HG03354 (cell line): ENCODE measurements at regions not wholly inside any gene's neighbourhood (a gene's known extent, or its start where the extent isn't known, plus 50 kb on each side); places are given as distances from the start of the nearest gene placed in this dataset.

Experiments used
- ATAC-seq: cut with Tn5 transposase; IDR thresholded peaks from one replicate; pipeline ENCODE4 v1.9.1; 2021; ENCODE audit warnings: mild to moderate bottlenecking; ENCODE audit not compliant: unreplicated experiment, poor library complexity, severe bottlenecking

DNA sequence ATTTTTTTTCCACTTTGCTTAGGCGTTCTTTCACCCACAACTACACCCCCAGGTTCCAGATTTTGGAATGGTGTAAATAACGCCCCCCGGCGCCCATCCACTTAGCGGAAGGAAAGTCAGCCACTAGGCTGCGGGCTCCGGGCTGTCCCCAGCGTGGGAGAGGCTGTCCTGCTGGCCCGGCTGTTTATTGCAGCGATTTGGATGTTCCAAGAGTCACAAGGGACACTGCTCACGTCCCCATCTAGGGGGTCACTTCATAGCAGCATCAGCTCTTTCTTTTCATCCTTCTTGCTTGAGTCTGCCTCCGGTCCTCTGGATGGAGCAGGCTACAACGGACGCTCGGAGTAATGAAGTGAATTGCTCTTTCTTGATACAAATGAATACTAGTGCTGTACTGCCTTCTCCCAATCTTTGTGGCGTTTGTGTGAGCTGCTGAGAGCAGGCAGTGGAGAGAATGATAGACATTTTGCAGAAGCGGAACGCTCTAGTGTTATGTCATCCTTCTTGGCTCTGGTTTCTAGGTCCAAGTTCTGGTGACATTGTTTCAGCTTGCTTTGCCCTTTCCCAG is 50.7 kb upstream of the PAIP2B start:
- peak; percentile 43 for ATAC-seq

DNA sequence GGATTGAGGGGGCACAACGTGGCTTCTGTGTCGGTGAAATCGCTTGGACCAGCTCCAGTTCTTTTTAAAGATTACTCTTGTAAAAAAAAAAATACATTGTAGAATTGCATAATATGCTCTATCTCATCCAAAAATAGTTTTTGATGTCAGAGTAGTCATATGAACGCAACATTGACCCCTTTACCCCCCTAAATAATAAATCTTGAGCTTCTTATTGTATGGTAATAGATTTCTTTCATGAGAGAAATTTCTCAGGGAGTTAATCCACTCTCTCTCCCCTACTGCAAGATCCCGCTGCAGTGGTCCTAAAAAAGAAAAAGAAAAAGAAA is 50.2 kb upstream of the PAIP2B start:
- ATAC-seq: no peak

DNA sequence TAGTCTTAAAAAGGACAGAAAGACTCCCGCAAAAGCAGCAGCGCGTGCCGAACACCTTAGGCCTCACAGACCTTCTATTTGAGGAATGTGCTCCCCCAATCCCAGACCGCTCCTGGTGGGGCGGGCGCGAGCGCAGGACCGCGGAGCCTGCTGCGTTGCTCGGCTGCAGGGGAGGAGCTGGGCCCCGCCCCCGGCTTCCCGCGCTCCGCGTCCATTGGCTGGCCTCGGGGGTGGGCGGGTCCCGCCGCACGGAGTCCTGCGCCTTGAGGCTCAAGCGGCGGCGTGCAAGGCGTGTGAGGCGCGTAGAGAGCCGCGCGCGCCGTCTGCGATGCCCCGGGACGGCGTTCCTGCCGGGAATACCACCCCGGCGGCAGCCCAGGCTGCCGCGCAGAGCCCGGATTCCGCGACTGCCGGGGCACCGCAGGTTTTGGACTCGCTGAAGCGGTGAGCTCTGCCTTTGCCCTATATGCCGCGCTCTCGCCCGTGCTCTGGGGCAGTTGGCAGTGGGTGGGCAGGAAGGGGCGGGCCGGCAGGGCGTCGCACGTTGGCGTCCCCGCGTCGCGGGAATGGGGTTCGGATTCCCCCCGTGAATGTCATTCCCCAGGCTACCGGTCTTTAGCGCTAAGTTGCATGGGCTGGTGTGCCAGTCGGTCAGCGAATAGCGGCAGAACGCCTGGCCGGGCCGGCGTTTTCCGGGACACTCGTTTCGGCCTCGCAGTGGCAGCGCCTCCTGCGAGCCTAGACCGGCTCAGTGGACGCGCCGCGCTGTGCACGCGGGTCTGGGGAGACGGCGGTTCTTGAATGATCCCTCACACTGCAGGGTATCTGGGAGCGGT is 49.6 kb upstream of the PAIP2B start:
- ATAC-seq: peak; percentile 99
